GM23338 (cell line): ENCODE measurements at regions not wholly inside any gene's neighbourhood (a gene's known extent, or its start where the extent isn't known, plus 50 kb on each side); places are given as distances from the start of the nearest gene placed in this dataset.

ENCODE experiments used
- ATAC-seq: fragments of 200-7000 bp; cut with Tn5 transposase; 3 replicates; pipeline ENCODE4 v1.9.1; 2020
- DNase-seq: peaks from one replicate; pipeline ENCODE4 v3.0.0-alpha.2; 2015; ENCODE audit warnings: low spot score
- H2AFZ ChIP-seq: fragments of 200-600 bp; sonication (generic); 2 replicates; pipeline ENCODE4 v1.8.0; 2016; ENCODE audit warnings: antibody characterized with exemption, mild to moderate bottlenecking, moderate library complexity
- H3F3A ChIP-seq: fragments of 200-600 bp; sonication (generic); replicated peaks from 2 replicates; pipeline ENCODE4 v1.8.0; 2017; ENCODE audit warnings: antibody characterized with exemption, mixed run types, low read depth
- H3K27ac ChIP-seq: fragments of 200-600 bp; sonication (generic); 2 replicates; pipeline ENCODE4 v1.6.1; 2016; ENCODE audit warnings: low read depth
- H3K27me3 ChIP-seq: fragments of 200-600 bp; sonication (generic); 2 replicates; pipeline ENCODE4 v1.8.0; 2016; ENCODE audit warnings: mild to moderate bottlenecking, mixed run types, moderate library complexity; ENCODE audit not compliant: insufficient read depth
- H3K36me3 ChIP-seq: fragments of 200-600 bp; sonication (generic); 2 replicates; pipeline ENCODE4 v1.8.0; 2016; ENCODE audit warnings: mild to moderate bottlenecking; ENCODE audit not compliant: insufficient read depth
- H3K4me1 ChIP-seq: fragments of 200-600 bp; sonication (generic); 2 replicates; pipeline ENCODE4 v1.8.0; 2016; ENCODE audit warnings: mild to moderate bottlenecking, moderate library complexity; ENCODE audit not compliant: insufficient read depth
- H3K4me2 ChIP-seq: fragments of 200-600 bp; sonication (generic); 2 replicates; pipeline ENCODE4 v1.7.1; 2017; ENCODE audit warnings: mixed run types
- H3K4me3 ChIP-seq: fragments of 200-600 bp; sonication (generic); 2 replicates; pipeline ENCODE4 v1.6.1; 2016; ENCODE audit warnings: mixed run types
- H3K79me2 ChIP-seq: fragments of 200-600 bp; sonication (generic); replicated peaks from 2 replicates; pipeline ENCODE4 v1.8.0; 2017; ENCODE audit warnings: mild to moderate bottlenecking; ENCODE audit not compliant: insufficient read depth
- H3K9me2 ChIP-seq: fragments of 200-600 bp; sonication (generic); 2 replicates; pipeline ENCODE4 v1.8.0; 2017; ENCODE audit not compliant: insufficient read depth
- H4K20me1 ChIP-seq: fragments of 200-600 bp; sonication (generic); replicated peaks from 2 replicates; pipeline ENCODE4 v1.8.0; 2017; ENCODE audit warnings: mild to moderate bottlenecking; ENCODE audit not compliant: insufficient read depth
- H3K27ac Mint-ChIP-seq: 2 replicates; pipeline ENCODE4 v1.8.0; 2020; ENCODE audit warnings: inconsistent platforms, mild to moderate bottlenecking, moderate library complexity, mixed read lengths
- H3K27me3 Mint-ChIP-seq: 3 replicates; pipeline ENCODE4 v1.8.0; 2022; ENCODE audit warnings: low read depth, mild to moderate bottlenecking, moderate library complexity, mixed read lengths, inconsistent platforms; ENCODE audit not compliant: insufficient read depth, poor library complexity
- H3K36me3 Mint-ChIP-seq: 3 replicates; pipeline ENCODE4 v1.8.0; 2021; ENCODE audit warnings: low read depth, mild to moderate bottlenecking, inconsistent platforms, moderate library complexity, mixed read lengths
- H3K4me1 Mint-ChIP-seq: 3 replicates; pipeline ENCODE4 v1.8.0; 2020; ENCODE audit warnings: mild to moderate bottlenecking, inconsistent platforms, mixed read lengths
- H3K4me3 Mint-ChIP-seq: 3 replicates; pipeline ENCODE4 v1.8.0; 2021; ENCODE audit warnings: moderate library complexity, mild to moderate bottlenecking, inconsistent platforms, mixed read lengths
- H3K9me3 Mint-ChIP-seq: 3 replicates; pipeline ENCODE4 v1.8.0; 2020; ENCODE audit warnings: moderate library complexity, mild to moderate bottlenecking, inconsistent platforms, mixed read lengths
- CREB1 ChIP-seq: fragments of 250-450 bp; sonication (Bioruptor Pico); IDR thresholded peaks from 2 replicates; pipeline ENCODE4 v1.5.0; 2020; ENCODE audit warnings: low read depth, mild to moderate bottlenecking, moderate library complexity
- EZH2 ChIP-seq: fragments of 200-600 bp; sonication (generic); IDR thresholded peaks from one replicate; pipeline ENCODE4 v1.8.0; 2017; ENCODE audit warnings: antibody characterized with exemption, mild to moderate bottlenecking, low read depth; ENCODE audit not compliant: unreplicated experiment
- EZH2phosphoT487 ChIP-seq: fragments of 200-600 bp; sonication (generic); IDR thresholded peaks from one replicate; pipeline ENCODE4 v1.8.1; 2018; ENCODE audit warnings: antibody characterized with exemption; ENCODE audit not compliant: unreplicated experiment
- JUNB ChIP-seq: IDR thresholded peaks from one replicate; pipeline ENCODE4 v1.6.1; 2016; ENCODE audit warnings: antibody characterized with exemption; ENCODE audit not compliant: unreplicated experiment
- NANOG ChIP-seq: IDR thresholded peaks from 2 replicates; pipeline ENCODE4 v1.6.1; 2016; ENCODE audit warnings: antibody characterized with exemption, borderline replicate concordance
- POLR2AphosphoS5 ChIP-seq: IDR thresholded peaks from 2 replicates; pipeline ENCODE4 v1.6.1; 2016; ENCODE audit warnings: antibody characterized with exemption, low read depth
- REST ChIP-seq: IDR thresholded peaks from one replicate; pipeline ENCODE4 v1.6.1; 2018; ENCODE audit warnings: antibody characterized with exemption; ENCODE audit not compliant: unreplicated experiment
- STAT1 ChIP-seq: IDR thresholded peaks from one replicate; pipeline ENCODE4 v1.6.1; 2016; ENCODE audit warnings: antibody characterized with exemption; ENCODE audit not compliant: unreplicated experiment
- ZNF114 ChIP-seq: fragments of 250-450 bp; sonication (Bioruptor Pico); IDR thresholded peaks from 2 replicates; pipeline ENCODE4 v1.5.0; 2020; ENCODE audit warnings: mild to moderate bottlenecking, moderate library complexity
- ZNF331 ChIP-seq: fragments of 250-450 bp; sonication (Bioruptor Pico); IDR thresholded peaks from 2 replicates; pipeline ENCODE4 v1.5.0; 2020; ENCODE audit warnings: low read depth, mild to moderate bottlenecking, moderate library complexity
- ZNF462 ChIP-seq: fragments of 250-450 bp; sonication (Bioruptor Pico); IDR thresholded peaks from 2 replicates; pipeline ENCODE4 v1.5.0; 2020; ENCODE audit warnings: mild to moderate bottlenecking, moderate library complexity
- TF ChIP-seq, protein P1 (sequence below): IDR thresholded peaks from 2 replicates; pipeline ENCODE4 v1.6.1; 2016; ENCODE audit warnings: antibody characterized with exemption
- TF ChIP-seq, protein P2 (sequence below), 2 experiments: fragments of 200-600 bp in 1 of 2; sonication (generic) in 1 of 2; conservative IDR thresholded peaks; 2 replicates each; pipeline versions ENCODE4 v1.5.1 to v1.6.1; 2016 to 2017; ENCODE audit warnings: antibody characterized with exemption in 2 of 2, low read depth in 2 of 2, mild to moderate bottlenecking in 2 of 2, moderate library complexity in 1 of 2

- H4K20me1 ChIP-seq = no peaks in the 10 kb centered on the region
- H3K79me2 ChIP-seq = no peaks in the 10 kb centered on the region
- Mint-ChIP-seq H3K4me3 (no peak overlapping the region), H3K4me1 (peaks cover 4% of the 10 kb centered on the region; the same call in 2 of the 3 replicates), H3K9me3 (no peaks in the 10 kb centered on the region), H3K27me3 (peaks cover 6% of the 10 kb centered on the region), H3K36me3 (no peaks in the 10 kb centered on the region), H3K27ac (no peak overlapping the region)
- H3K27ac ChIP-seq = no peak overlapping the region
- no peak overlapping the region for H2AFZ ChIP-seq
- H3K4me2 ChIP-seq = no peak overlapping the region
- no peak for DNase-seq
- no peak for ATAC-seq
- TF ChIP-seq EZH2phosphoT487 = no peak
- TF ChIP-seq EZH2 = no peak
- TF ChIP-seq, protein P1, sequence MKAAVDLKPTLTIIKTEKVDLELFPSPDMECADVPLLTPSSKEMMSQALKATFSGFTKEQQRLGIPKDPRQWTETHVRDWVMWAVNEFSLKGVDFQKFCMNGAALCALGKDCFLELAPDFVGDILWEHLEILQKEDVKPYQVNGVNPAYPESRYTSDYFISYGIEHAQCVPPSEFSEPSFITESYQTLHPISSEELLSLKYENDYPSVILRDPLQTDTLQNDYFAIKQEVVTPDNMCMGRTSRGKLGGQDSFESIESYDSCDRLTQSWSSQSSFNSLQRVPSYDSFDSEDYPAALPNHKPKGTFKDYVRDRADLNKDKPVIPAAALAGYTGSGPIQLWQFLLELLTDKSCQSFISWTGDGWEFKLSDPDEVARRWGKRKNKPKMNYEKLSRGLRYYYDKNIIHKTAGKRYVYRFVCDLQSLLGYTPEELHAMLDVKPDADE = no peak
- TF ChIP-seq ZNF331 (CRISPR knock-in tag) = no peak
- no peak for TF ChIP-seq ZNF462 (CRISPR knock-in tag)
- TF ChIP-seq POLR2AphosphoS5 = no peak
- TF ChIP-seq REST = no peak
- TF ChIP-seq, protein P2, sequence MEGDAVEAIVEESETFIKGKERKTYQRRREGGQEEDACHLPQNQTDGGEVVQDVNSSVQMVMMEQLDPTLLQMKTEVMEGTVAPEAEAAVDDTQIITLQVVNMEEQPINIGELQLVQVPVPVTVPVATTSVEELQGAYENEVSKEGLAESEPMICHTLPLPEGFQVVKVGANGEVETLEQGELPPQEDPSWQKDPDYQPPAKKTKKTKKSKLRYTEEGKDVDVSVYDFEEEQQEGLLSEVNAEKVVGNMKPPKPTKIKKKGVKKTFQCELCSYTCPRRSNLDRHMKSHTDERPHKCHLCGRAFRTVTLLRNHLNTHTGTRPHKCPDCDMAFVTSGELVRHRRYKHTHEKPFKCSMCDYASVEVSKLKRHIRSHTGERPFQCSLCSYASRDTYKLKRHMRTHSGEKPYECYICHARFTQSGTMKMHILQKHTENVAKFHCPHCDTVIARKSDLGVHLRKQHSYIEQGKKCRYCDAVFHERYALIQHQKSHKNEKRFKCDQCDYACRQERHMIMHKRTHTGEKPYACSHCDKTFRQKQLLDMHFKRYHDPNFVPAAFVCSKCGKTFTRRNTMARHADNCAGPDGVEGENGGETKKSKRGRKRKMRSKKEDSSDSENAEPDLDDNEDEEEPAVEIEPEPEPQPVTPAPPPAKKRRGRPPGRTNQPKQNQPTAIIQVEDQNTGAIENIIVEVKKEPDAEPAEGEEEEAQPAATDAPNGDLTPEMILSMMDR (conservative IDR thresholded peaks at IDR 0.05; ENCODE audit: low read depth in 2 of 2) = no peak
- TF ChIP-seq NANOG = no peak
- TF ChIP-seq ZNF114 (CRISPR knock-in tag) = no peak
- TF ChIP-seq CREB1 (CRISPR knock-in tag) = no peak
- TF ChIP-seq JUNB = no peak
- TF ChIP-seq STAT1 = no peak
- no peak overlapping the region for H3K4me3 ChIP-seq
- no peaks in the 10 kb centered on the region for H3K4me1 ChIP-seq
- H3F3A ChIP-seq = no peaks in the 10 kb centered on the region
- H3K36me3 ChIP-seq = no peaks in the 10 kb centered on the region
- no peaks in the 10 kb centered on the region; the same call in 1 of the 2 replicates for H3K9me2 ChIP-seq
- no peaks in the 10 kb centered on the region for H3K27me3 ChIP-seq
Measured at GRCh38 chr10:83963446-83963845, 175.9 kb upstream of the GHITM start.
